ENCODE measurements at regions not wholly inside any gene's neighbourhood (a gene's known extent, or its start where the extent isn't known, plus 50 kb on each side); places are given as distances from the start of the nearest gene placed in this dataset.

DNA sequence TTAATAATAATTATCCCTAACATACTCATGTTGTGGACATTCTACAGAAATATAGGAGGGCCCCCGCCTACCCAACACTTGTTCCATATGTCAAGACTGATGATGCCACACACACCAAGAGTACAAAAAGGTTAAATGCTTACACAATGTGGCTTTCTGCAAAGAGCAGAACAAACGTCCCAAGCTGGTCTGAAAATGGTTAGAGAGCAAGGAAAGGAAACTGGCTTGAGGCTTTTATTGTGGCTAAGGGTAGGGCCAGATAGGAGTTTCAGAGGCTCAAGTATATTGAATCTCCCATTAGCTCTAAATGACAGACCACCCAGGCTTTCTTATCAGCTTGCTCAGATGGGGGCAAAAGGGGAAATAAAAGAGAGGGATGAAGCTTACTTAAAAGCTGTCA is 134.1 kb upstream of the C1QTNF7 start:
- no peak overlapping the region for H2AFZ ChIP-seq (ENCODE audit: low read depth, low read length)
- H3K4me2 ChIP-seq (ENCODE audit: low read length): no peak overlapping the region
- Mint-ChIP-seq H3K4me1 (ENCODE audit: low read depth, unreplicated experiment) (peaks cover 7% of the 10 kb centered on the region), H3K9me3 (ENCODE audit: unreplicated experiment) (no peaks in the 10 kb centered on the region), H3K27me3 (ENCODE audit: low read depth, unreplicated experiment) (peaks cover 4% of the 10 kb centered on the region), H3K4me3 (ENCODE audit: unreplicated experiment) (no peak overlapping the region), H3K27ac (ENCODE audit: unreplicated experiment) (no peak overlapping the region), H3K36me3 (ENCODE audit: low read depth, unreplicated experiment) (no peaks in the 10 kb centered on the region)
- FAIRE-seq (no peak), DNase-seq (ENCODE audit: low read depth) (no peak)
- H3K27ac ChIP-seq (ENCODE audit: low read depth, low read length): no peak overlapping the region
- H3K79me2 ChIP-seq (ENCODE audit: insufficient read depth, low read length): no peaks in the 10 kb centered on the region
- H3K9me3 ChIP-seq (ENCODE audit: insufficient read depth, low read depth, low read length): no peaks in the 10 kb centered on the region
- no peaks in the 10 kb centered on the region for H3K4me1 ChIP-seq (ENCODE audit: insufficient read depth, low read length)
- no peaks in the 10 kb centered on the region for H4K20me1 ChIP-seq (ENCODE audit: insufficient read depth, low read length)
- no peaks in the 10 kb centered on the region for H3K36me3 ChIP-seq (ENCODE audit: insufficient read depth, low read length)
- no peak overlapping the region for H3K4me3 ChIP-seq (ENCODE audit: insufficient read depth, low read depth, low read length)
- H3K9ac ChIP-seq (ENCODE audit: low read length): no peak overlapping the region
- TF ChIP-seq EZH2 (IDR thresholded peaks at IDR 0.05; ENCODE audit: insufficient read depth, low read length): no peak
- TF ChIP-seq, protein P1, sequence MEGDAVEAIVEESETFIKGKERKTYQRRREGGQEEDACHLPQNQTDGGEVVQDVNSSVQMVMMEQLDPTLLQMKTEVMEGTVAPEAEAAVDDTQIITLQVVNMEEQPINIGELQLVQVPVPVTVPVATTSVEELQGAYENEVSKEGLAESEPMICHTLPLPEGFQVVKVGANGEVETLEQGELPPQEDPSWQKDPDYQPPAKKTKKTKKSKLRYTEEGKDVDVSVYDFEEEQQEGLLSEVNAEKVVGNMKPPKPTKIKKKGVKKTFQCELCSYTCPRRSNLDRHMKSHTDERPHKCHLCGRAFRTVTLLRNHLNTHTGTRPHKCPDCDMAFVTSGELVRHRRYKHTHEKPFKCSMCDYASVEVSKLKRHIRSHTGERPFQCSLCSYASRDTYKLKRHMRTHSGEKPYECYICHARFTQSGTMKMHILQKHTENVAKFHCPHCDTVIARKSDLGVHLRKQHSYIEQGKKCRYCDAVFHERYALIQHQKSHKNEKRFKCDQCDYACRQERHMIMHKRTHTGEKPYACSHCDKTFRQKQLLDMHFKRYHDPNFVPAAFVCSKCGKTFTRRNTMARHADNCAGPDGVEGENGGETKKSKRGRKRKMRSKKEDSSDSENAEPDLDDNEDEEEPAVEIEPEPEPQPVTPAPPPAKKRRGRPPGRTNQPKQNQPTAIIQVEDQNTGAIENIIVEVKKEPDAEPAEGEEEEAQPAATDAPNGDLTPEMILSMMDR (IDR thresholded peaks at IDR 0.05; ENCODE audit: insufficient read depth, low read depth, low read length): no peak
- no peaks in the 10 kb centered on the region for H3K27me3 ChIP-seq (ENCODE audit: insufficient read depth, low read length)

DNA sequence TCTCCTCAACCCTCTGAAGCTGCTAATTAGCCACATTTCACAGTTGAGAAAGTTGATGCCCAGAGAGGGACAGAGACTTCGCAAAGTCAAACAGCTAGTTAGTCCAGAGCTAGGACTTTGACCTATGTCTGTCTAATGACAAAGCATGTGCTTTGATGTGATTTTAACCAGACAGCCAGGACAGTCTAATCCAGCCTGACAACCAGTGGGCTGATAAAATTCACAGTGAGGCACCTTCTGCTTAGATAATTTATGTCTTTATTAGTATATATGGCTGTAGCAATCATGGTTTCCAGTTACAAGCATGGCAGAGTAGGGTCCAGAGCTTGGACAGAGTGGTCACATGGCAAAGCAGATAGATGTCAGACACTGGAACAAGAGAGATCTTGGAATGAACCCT is 133.6 kb upstream of the C1QTNF7 start:
- Mint-ChIP-seq H3K4me1 (ENCODE audit: low read depth, unreplicated experiment) (peaks cover 7% of the 10 kb centered on the region), H3K27me3 (ENCODE audit: low read depth, unreplicated experiment) (peaks cover 4% of the 10 kb centered on the region), H3K36me3 (ENCODE audit: low read depth, unreplicated experiment) (no peaks in the 10 kb centered on the region), H3K27ac (ENCODE audit: unreplicated experiment) (no peak overlapping the region), H3K4me3 (ENCODE audit: unreplicated experiment) (no peak overlapping the region), H3K9me3 (ENCODE audit: unreplicated experiment) (no peaks in the 10 kb centered on the region)
- H3K36me3 ChIP-seq (ENCODE audit: insufficient read depth, low read length): no peaks in the 10 kb centered on the region
- no peak overlapping the region for H3K9ac ChIP-seq (ENCODE audit: low read length)
- H3K4me2 ChIP-seq (ENCODE audit: low read length): no peak overlapping the region
- no peaks in the 10 kb centered on the region for H3K79me2 ChIP-seq (ENCODE audit: insufficient read depth, low read length)
- TF ChIP-seq EZH2 (IDR thresholded peaks at IDR 0.05; ENCODE audit: insufficient read depth, low read length): no peak
- TF ChIP-seq, protein P1 (IDR thresholded peaks at IDR 0.05; ENCODE audit: insufficient read depth, low read depth, low read length): no peak
- no peak overlapping the region for H2AFZ ChIP-seq (ENCODE audit: low read depth, low read length)
- H3K4me1 ChIP-seq (ENCODE audit: insufficient read depth, low read length): no peaks in the 10 kb centered on the region
- no peaks in the 10 kb centered on the region for H3K27me3 ChIP-seq (ENCODE audit: insufficient read depth, low read length)
- H3K4me3 ChIP-seq (ENCODE audit: insufficient read depth, low read depth, low read length): no peak overlapping the region
- DNase-seq (ENCODE audit: low read depth) (no peak), FAIRE-seq (no peak)
- no peaks in the 10 kb centered on the region for H4K20me1 ChIP-seq (ENCODE audit: insufficient read depth, low read length)
- H3K27ac ChIP-seq (ENCODE audit: low read depth, low read length): no peak overlapping the region
- no peaks in the 10 kb centered on the region for H3K9me3 ChIP-seq (ENCODE audit: insufficient read depth, low read depth, low read length)

DNA sequence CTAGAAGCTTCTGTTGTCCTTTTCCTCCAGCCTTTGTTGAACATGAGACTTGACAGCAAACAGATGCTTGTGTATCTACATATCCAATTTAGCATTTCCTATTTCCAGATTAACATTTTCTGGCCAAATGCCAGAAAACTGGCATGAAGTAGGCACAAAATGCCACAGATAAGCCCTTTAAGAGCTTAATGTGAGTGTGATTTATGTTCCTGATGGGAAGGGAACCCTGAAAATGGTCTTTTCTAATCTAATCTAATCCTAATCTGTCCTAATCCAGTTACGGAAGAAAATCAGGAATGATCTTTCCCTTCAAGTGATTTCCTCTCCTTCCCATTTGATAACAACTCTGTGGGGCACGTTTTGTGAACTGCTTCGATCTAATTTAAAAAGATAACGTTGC is 133.0 kb upstream of the C1QTNF7 start:
- no peak for FAIRE-seq
- Mint-ChIP-seq H3K27ac (ENCODE audit: unreplicated experiment) (no peak overlapping the region), H3K4me3 (ENCODE audit: unreplicated experiment) (no peak overlapping the region)

More for the DNA sequence above, 133.0 kb upstream of the C1QTNF7 start:
- Histone ChIP-seq H4K20me1 (ENCODE audit: insufficient read depth, low read length) (no peaks in the 10 kb centered on the region), H3K79me2 (ENCODE audit: insufficient read depth, low read length) (no peaks in the 10 kb centered on the region), H2AFZ (ENCODE audit: low read depth, low read length) (no peak overlapping the region), H3K4me1 (ENCODE audit: insufficient read depth, low read length) (no peaks in the 10 kb centered on the region), H3K36me3 (ENCODE audit: insufficient read depth, low read length) (no peaks in the 10 kb centered on the region), H3K4me3 (ENCODE audit: insufficient read depth, low read depth, low read length) (no peak overlapping the region), H3K9ac (ENCODE audit: low read length) (no peak overlapping the region), H3K9me3 (ENCODE audit: insufficient read depth, low read depth, low read length) (no peaks in the 10 kb centered on the region), H3K27ac (ENCODE audit: low read depth, low read length) (no peak overlapping the region), H3K27me3 (ENCODE audit: insufficient read depth, low read length) (no peaks in the 10 kb centered on the region), H3K4me2 (ENCODE audit: low read length) (no peak overlapping the region)
- peaks cover 4% of the 10 kb centered on the region for H3K27me3 Mint-ChIP-seq (ENCODE audit: low read depth, unreplicated experiment)
- no peak for TF ChIP-seq EZH2 (IDR thresholded peaks at IDR 0.05; ENCODE audit: insufficient read depth, low read length)
- TF ChIP-seq, protein P1 (IDR thresholded peaks at IDR 0.05; ENCODE audit: insufficient read depth, low read depth, low read length): no peak
- H3K36me3 Mint-ChIP-seq (ENCODE audit: low read depth, unreplicated experiment): no peaks in the 10 kb centered on the region
- no peak for DNase-seq (ENCODE audit: low read depth)
- H3K9me3 Mint-ChIP-seq (ENCODE audit: unreplicated experiment): no peaks in the 10 kb centered on the region
- peaks cover 7% of the 10 kb centered on the region for H3K4me1 Mint-ChIP-seq (ENCODE audit: low read depth, unreplicated experiment)

Data from astrocyte (in vitro differentiated cells and primary cell).